Stimulated activated CD4-positive, alpha-beta T cell treated with anti-CD3 and anti-CD28 coated beads, Interleukin-4, amount 100 ng/mL, for 4 hours (primary cell): ENCODE measurements at regions not wholly inside any gene's neighbourhood (a gene's known extent, or its start where the extent isn't known, plus 50 kb on each side); places are given as distances from the start of the nearest gene placed in this dataset.
"Not testable (repeated sequence)": the region's sequence is repeated elsewhere in the genome, so short reads cannot be mapped to it uniquely, and the experiment has no call there.

Experiments
- DNase-seq, 2 experiments: peaks; one replicate each; pipeline ENCODE4 v3.0.0-alpha.2; 2020

GRCh38 chr3:161602475-161602874 is 105.9 kb downstream of the OTOL1 start:
- no peak for DNase-seq

- DNase-seq, result no peak
These were observed 106.3 kb downstream of the OTOL1 start for GRCh38 chr3:161602918-161603317.

GRCh38 chr3:161607056-161607455 is 110.4 kb downstream of the OTOL1 start:
- no peak for DNase-seq

GRCh38 chr3:161619351-161619750 is 122.7 kb downstream of the OTOL1 start:
- DNase-seq, result no peak

GRCh38 chr3:161630794-161631193 is 134.2 kb downstream of the OTOL1 start:
- DNase-seq, result no peak

- no peak for DNase-seq
These were observed 134.9 kb downstream of the OTOL1 start for GRCh38 chr3:161631536-161631935.

- DNase-seq, result no peak
These were observed 141.0 kb downstream of the OTOL1 start for GRCh38 chr3:161637559-161637958.

- not testable (repeated sequence) for DNase-seq
These were observed 142.5 kb downstream of the OTOL1 start for GRCh38 chr3:161639095-161639494.

- DNase-seq, result no peak
These were observed 143.6 kb downstream of the OTOL1 start for GRCh38 chr3:161640181-161640580.

GRCh38 chr3:161641287-161641686 is 144.7 kb downstream of the OTOL1 start:
- DNase-seq, result no peak

- DNase-seq, result no peak
These were observed 148.5 kb downstream of the OTOL1 start for GRCh38 chr3:161644891-161645635.

- no peak for DNase-seq
These were observed 151.4 kb downstream of the OTOL1 start for GRCh38 chr3:161647936-161648470.

GRCh38 chr3:161649900-161650484 is 153.4 kb downstream of the OTOL1 start:
- no peak for DNase-seq

GRCh38 chr3:161657786-161658185 is 161.2 kb downstream of the OTOL1 start:
- no peak for DNase-seq

GRCh38 chr3:161671141-161671540 is 174.5 kb downstream of the OTOL1 start:
- DNase-seq, result no peak

- no peak for DNase-seq
These were observed 175.9 kb downstream of the OTOL1 start for GRCh38 chr3:161672478-161672877.

- no peak for DNase-seq
These were observed 177.3 kb downstream of the OTOL1 start for GRCh38 chr3:161673866-161674265.

GRCh38 chr3:161674402-161674801 is 177.8 kb downstream of the OTOL1 start:
- no peak for DNase-seq

GRCh38 chr3:161681831-161682230 is 185.2 kb downstream of the OTOL1 start:
- not testable (repeated sequence) for DNase-seq

GRCh38 chr3:161682715-161683114 is 186.1 kb downstream of the OTOL1 start:
- no peak for DNase-seq

- DNase-seq, result no peak
These were observed 193.1 kb downstream of the OTOL1 start for GRCh38 chr3:161689584-161690298.

GRCh38 chr3:161690299-161690620 is 193.7 kb downstream of the OTOL1 start:
- no peak for DNase-seq

GRCh38 chr3:161691677-161692076 is 195.1 kb downstream of the OTOL1 start:
- DNase-seq, result no peak
